ENCODE measurements at regions not wholly inside any gene's neighbourhood (a gene's known extent, or its start where the extent isn't known, plus 50 kb on each side); places are given as distances from the start of the nearest gene placed in this dataset.

DNA sequence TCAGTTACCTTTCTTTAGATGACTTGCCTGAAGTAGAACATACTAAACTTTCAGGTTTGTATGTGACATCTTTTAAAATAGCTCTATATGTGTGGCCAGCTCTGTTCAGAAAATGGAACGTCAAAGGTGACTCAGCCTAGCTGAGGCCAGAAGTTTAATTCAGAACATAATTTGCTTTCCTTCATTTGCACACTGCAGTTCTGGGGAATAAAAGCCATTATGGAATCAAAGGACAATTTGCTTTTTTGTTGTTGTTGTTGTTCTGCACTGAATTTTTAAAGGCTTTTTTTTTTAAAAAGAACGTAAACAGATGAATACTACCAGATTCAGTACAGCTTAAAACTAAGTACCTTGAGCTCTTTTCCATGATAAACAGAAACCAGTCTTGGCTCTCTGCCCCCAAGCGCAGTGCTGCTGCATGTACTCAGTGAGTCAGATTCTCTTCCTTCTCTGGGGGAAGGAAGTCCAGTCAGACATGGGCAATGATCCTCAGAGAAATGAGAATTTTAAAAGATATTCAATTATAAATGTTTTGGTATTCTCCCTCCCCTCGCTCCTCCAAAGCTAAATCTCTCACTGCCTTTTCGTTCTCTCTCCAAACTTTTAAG is 644.2 kb downstream of the NOVA1 start:
- no peak overlapping the region for H3K27ac Mint-ChIP-seq
- H3K36me3 Mint-ChIP-seq (ENCODE audit: low read depth) = no peaks in the 10 kb centered on the region
- H3K9me3 Mint-ChIP-seq = peaks cover 27% of the 10 kb centered on the region
- H3K4me1 Mint-ChIP-seq (ENCODE audit: low read depth) = no peaks in the 10 kb centered on the region
- no peak for DNase-seq
- CTCF ChIA-PET = interaction anchor here (0.7 kb wide), 2 partner anchors 35 to 242 kb away, joined by 3 to 5 read pairs; no protein-coding TSS in a partner anchor
- no peaks in the 10 kb centered on the region for H3K27me3 Mint-ChIP-seq (ENCODE audit: low read depth)
- intact Hi-C loops (cut with micrococcal nuclease) = no loop called here
- H3K4me3 Mint-ChIP-seq = no peak overlapping the region

DNA sequence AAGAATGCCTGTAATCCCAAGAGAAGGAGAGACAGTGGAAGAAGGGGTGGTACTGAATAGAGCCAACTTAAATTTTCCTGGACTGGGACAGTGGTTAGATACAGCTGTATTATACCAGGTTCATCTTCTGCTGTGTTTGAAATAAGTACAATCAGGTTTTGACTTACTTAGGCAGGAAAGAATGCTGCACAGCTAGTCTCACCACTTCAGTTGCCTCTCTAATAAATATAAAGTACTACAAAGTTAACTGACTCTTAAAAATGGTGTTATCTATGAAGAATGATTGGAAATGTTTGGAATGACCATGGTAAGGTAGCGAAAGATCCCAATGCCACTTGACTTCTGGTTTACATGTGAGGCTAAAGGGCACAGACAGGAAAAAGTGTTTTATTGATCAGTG is 652.1 kb downstream of the NOVA1 start:
- CTCF ChIA-PET = no interaction called here
- Mint-ChIP-seq H3K27ac (no peak overlapping the region), H3K27me3 (ENCODE audit: low read depth) (no peaks in the 10 kb centered on the region), H3K4me1 (ENCODE audit: low read depth) (no peaks in the 10 kb centered on the region), H3K36me3 (ENCODE audit: low read depth) (no peaks in the 10 kb centered on the region), H3K9me3 (peaks cover 5% of the 10 kb centered on the region), H3K4me3 (no peak overlapping the region)
- intact Hi-C loops (cut with micrococcal nuclease) = no loop called here
- no peak for DNase-seq

DNA sequence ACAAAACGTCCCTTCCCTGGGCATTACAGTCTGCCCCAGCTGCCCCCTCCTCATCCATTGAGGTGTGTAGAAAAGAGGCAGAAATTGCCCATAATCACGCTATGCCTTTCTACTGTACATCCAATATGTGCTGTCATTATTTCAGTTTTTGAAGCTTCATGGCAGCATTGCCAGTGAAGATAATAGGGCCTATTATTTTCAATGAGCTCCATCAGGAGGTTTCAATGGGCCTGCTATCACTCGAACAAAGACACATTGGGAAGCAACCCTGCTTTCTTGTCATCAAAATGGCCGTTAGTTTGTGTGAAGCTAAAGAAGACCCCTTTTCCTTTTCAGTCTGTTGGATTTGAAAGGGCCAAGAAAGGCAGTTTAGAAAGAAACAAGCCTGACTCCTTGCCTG is 653.8 kb downstream of the NOVA1 start:
- DNase-seq = no peak
- H3K27ac Mint-ChIP-seq = no peak overlapping the region
- peaks cover 3% of the 10 kb centered on the region for H3K9me3 Mint-ChIP-seq

DNA sequence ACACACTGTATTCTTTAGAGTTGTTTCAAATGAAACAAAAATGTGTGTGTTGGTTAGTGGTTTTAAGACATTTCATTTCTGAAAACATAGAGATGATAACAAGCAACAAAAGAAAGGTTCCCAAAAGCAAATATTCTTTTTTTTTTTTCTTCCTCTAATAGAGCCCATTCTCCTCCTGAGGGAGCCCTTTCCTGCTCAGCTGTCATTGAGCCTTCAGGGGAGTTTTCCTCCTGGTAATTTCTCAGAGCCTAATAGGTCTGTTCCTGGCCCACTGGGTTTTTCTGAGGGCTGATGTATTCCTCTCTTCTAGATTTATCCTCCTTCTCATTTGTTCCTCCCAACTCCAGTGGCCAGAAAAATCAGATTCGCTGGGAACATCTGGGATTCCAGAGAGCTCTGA is 654.5 kb downstream of the NOVA1 start:
- Mint-ChIP-seq H3K4me1 (ENCODE audit: low read depth) (no peaks in the 10 kb centered on the region), H3K4me3 (no peak overlapping the region), H3K27ac (no peak overlapping the region), H3K27me3 (ENCODE audit: low read depth) (no peaks in the 10 kb centered on the region), H3K9me3 (peaks cover 1% of the 10 kb centered on the region), H3K36me3 (ENCODE audit: low read depth) (no peaks in the 10 kb centered on the region)
- CTCF ChIA-PET = no interaction called here
- DNase-seq = no peak
- intact Hi-C loops (cut with micrococcal nuclease) = no loop called here

More for the DNA sequence above, 653.8 kb downstream of the NOVA1 start:
- intact Hi-C loops (cut with micrococcal nuclease) = no loop called here
- Mint-ChIP-seq H3K27me3 (ENCODE audit: low read depth) (no peaks in the 10 kb centered on the region), H3K4me1 (ENCODE audit: low read depth) (no peaks in the 10 kb centered on the region), H3K36me3 (ENCODE audit: low read depth) (no peaks in the 10 kb centered on the region), H3K4me3 (no peak overlapping the region)
- CTCF ChIA-PET = no interaction called here

DNA sequence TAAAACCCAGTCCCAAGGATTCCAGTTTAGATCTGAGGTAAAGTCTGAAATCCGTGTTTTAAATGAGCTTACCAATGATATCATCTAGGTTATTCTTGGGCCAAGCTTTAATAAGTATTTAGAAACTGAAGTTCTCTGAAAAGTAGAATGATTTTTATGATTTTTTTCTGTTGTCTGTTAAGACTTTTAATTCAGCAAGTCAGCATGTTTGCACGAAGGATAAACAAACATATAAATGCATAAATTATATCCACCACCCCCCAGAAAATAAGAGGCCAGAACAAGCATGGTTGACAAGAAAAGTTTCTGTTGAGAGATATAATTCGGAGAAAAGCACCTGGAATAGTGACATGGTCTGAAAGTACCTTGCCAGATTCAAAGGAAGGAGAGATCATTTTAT is 655.7 kb downstream of the NOVA1 start:
- Mint-ChIP-seq H3K9me3 (peaks cover 3% of the 10 kb centered on the region), H3K27me3 (ENCODE audit: low read depth) (no peaks in the 10 kb centered on the region), H3K4me3 (no peak overlapping the region), H3K27ac (no peak overlapping the region), H3K4me1 (ENCODE audit: low read depth) (no peaks in the 10 kb centered on the region), H3K36me3 (ENCODE audit: low read depth) (no peaks in the 10 kb centered on the region)
- CTCF ChIA-PET = no interaction called here
- intact Hi-C loops (cut with micrococcal nuclease) = no loop called here
- no peak for DNase-seq

DNA sequence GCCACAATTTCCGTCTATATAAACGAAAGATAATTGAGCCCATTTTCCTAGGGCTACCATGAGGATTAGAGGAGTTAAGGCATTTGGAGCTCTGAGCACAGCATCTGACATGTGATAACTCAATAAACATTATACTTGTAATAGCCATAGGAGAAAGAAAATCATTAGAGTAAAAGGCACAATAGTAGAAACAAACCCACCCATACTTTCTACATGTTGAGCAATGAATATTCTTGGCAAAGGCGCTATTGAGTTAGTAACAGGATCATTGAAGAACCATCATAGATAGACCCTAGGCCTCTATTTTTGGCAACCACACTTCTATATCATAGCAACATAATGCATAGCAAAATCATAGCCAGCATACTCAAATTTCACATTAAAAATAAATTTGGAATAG is 664.1 kb downstream of the NOVA1 start:
- Mint-ChIP-seq H3K9me3 (peaks cover 8% of the 10 kb centered on the region), H3K27me3 (ENCODE audit: low read depth) (no peaks in the 10 kb centered on the region), H3K4me3 (no peak overlapping the region), H3K4me1 (ENCODE audit: low read depth) (no peaks in the 10 kb centered on the region), H3K27ac (no peak overlapping the region), H3K36me3 (ENCODE audit: low read depth) (no peaks in the 10 kb centered on the region)
- no peak for DNase-seq
- CTCF ChIA-PET = no interaction called here
- intact Hi-C loops (cut with micrococcal nuclease) = no loop called here

DNA sequence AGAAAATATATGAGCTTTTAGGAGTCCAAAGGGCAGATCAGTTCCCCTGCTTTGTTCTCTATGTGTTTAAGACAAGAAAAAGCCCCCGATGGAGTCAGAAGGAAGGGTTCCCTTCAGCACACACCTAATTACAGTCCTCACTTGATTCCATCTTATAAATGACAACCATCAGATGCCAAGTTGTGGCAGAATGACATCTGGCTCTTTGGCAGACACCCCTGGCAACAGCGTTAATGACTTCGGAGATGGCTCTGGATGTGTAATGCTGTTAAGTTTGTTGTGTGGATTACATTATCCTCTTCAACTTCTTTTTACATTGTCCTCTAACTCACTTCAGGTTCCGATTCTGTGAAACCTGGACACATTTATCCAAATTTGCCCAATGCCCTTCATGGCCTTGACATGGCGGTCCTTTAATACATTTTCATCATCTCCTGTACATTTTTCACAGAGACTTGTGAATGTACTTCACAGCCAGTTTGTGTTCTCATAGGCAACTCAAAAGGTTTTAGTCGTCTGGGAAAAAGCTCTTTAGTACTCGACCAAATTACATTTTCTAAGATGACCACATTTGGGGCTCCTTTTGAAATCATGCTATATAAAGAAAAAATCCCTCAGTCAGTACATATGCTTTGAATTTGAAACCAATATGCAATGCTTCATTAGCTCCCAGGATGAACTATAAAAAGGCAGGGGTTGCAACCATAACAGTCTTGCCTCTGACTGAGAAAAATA is 667.8 kb downstream of the NOVA1 start:
- intact Hi-C loops (cut with micrococcal nuclease) = no loop called here
- H3K36me3 Mint-ChIP-seq (ENCODE audit: low read depth) = no peaks in the 10 kb centered on the region
- no peak overlapping the region for H3K27ac Mint-ChIP-seq

DNA sequence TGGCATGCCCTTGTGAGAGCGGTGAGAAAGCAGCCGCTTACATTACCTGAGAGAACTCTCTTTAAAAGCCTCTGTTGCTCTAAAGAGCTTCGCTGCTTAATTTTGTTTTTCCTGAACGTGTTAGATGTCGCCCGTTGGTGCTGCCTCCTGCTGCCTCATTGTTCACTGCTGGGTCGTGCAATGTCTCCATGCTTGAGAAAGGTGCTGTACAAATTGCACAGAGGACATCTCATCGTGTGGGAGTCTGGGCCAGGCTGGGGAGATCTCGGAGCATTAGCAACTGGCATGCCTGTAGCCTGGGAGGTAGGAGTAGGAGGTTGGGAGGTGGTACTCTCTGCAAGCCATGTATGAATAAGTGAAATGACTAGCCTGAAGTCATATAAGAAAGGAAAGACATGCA is 686.0 kb downstream of the NOVA1 start:
- DNase-seq = no peak
- no peaks in the 10 kb centered on the region for H3K27me3 Mint-ChIP-seq (ENCODE audit: low read depth)
- H3K9me3 Mint-ChIP-seq = peaks cover 11% of the 10 kb centered on the region
- no peak overlapping the region for H3K27ac Mint-ChIP-seq
- H3K36me3 Mint-ChIP-seq (ENCODE audit: low read depth) = no peaks in the 10 kb centered on the region
- H3K4me1 Mint-ChIP-seq (ENCODE audit: low read depth) = no peaks in the 10 kb centered on the region
- CTCF ChIA-PET = interaction anchor here (0.6 kb wide), 1 partner anchor 532 kb away, joined by 3 read pairs; no protein-coding TSS in a partner anchor
- intact Hi-C loops (cut with micrococcal nuclease) = no loop called here
- no peak overlapping the region for H3K4me3 Mint-ChIP-seq

More for the DNA sequence above, 667.8 kb downstream of the NOVA1 start:
- no peak for DNase-seq
- CTCF ChIA-PET = no interaction called here
- no peaks in the 10 kb centered on the region for H3K27me3 Mint-ChIP-seq (ENCODE audit: low read depth)
- H3K4me1 Mint-ChIP-seq (ENCODE audit: low read depth) = no peaks in the 10 kb centered on the region
- peaks cover 13% of the 10 kb centered on the region for H3K9me3 Mint-ChIP-seq
- H3K4me3 Mint-ChIP-seq = no peak overlapping the region

DNA sequence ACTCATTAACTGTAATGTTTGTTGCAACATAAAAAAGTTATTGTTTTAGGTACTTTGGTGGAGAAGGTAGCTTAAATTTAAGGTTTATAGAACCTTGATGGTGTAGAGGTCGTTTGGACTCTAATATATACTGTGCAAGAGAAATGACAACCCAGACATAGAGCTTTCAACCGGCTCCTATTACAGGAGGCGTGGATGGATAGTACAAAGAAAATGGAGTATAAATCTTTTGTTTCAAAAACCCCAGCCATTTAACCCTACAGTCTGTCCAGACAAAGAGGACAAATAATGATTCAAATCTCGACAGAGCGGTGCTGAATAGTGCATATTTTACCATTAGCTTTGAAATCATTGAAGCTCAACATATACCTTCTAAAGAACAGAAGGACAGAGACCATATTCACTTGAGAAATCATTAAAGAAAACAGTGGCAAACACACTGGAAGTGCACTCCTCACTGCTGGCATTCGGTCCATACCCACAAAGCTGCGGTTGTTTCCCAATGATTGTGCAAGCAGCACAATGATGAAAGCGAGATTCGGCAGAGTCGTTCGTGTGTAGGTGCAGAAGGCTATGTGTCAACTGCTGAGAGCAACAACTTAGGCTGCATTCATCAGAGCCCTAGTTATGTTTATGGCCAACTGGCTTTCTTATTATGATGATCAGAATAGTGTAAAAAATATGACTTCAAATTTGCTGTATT is 688.6 kb downstream of the NOVA1 start:
- CTCF ChIA-PET = no interaction called here
- H3K9me3 Mint-ChIP-seq = peaks cover 11% of the 10 kb centered on the region
- no peaks in the 10 kb centered on the region for H3K27me3 Mint-ChIP-seq (ENCODE audit: low read depth)
- H3K27ac Mint-ChIP-seq = no peak overlapping the region
- no peaks in the 10 kb centered on the region for H3K36me3 Mint-ChIP-seq (ENCODE audit: low read depth)
- no peaks in the 10 kb centered on the region for H3K4me1 Mint-ChIP-seq (ENCODE audit: low read depth)
- intact Hi-C loops (cut with micrococcal nuclease) = no loop called here
- DNase-seq = no peak
- H3K4me3 Mint-ChIP-seq = no peak overlapping the region

DNA sequence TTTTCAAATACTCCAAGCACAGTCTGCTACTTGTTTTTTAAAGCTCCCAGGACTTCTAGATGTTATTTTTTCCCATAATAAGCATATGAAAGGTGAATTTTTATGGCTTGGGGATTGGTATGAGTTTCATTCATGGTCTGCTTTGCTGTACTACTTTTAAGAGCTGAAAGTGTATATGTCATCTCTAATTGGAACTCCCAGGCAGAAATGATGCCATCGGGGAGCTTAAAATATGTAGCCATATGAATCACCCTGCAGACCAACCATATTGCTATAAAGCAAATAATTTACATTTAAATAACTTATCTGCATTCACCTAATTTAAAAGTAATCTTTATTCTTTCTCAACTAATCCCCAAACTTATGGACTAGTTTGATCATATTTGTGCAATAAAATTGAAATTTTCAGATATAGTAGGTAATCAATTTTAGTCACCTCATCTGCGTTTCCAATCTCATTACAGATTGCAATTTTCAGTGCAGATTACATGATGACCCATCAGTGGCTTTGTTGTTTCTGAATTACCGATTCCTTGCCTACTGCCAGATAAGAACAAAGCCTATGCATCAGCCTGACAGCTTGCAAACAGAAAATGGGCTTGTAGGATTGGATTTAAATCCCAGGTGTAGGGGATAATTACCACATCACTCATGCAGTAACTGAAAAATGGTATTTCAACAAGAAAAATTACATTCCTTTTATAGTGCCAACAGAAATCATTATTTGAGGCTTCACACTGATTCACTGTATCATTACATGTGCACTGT is 689.4 kb downstream of the NOVA1 start:
- DNase-seq = no peak
- H3K9me3 Mint-ChIP-seq = peaks cover 11% of the 10 kb centered on the region
- no peak overlapping the region for H3K4me3 Mint-ChIP-seq
- H3K4me1 Mint-ChIP-seq (ENCODE audit: low read depth) = no peaks in the 10 kb centered on the region
- CTCF ChIA-PET = no interaction called here
- intact Hi-C loops (cut with micrococcal nuclease) = no loop called here
- no peak overlapping the region for H3K27ac Mint-ChIP-seq
- H3K27me3 Mint-ChIP-seq (ENCODE audit: low read depth) = no peaks in the 10 kb centered on the region
- no peaks in the 10 kb centered on the region for H3K36me3 Mint-ChIP-seq (ENCODE audit: low read depth)

DNA sequence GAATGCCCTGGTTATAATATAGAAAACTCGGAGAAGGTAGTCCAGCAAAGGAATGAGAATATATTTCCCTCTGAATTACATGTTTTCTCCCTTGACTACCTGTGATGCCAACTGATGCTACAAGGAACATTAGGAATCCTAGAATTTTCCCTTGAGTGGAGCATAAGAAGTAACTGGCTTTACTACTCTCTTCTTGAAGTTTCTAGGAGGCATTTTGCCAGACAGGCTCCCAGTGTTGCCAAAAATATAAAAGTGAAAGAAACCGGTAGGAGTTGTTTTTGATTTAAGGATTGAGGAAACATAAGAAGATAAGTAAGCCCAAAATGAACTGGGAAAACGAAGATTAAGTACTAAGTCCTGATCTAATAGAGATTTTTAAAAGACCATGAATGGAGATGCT is 693.4 kb downstream of the NOVA1 start:
- H3K27me3 Mint-ChIP-seq (ENCODE audit: low read depth) = no peaks in the 10 kb centered on the region
- H3K36me3 Mint-ChIP-seq (ENCODE audit: low read depth) = no peaks in the 10 kb centered on the region
- intact Hi-C loops (cut with micrococcal nuclease) = no loop called here
- CTCF ChIA-PET = no interaction called here
- no peak for DNase-seq
- H3K4me1 Mint-ChIP-seq (ENCODE audit: low read depth) = no peaks in the 10 kb centered on the region
- H3K9me3 Mint-ChIP-seq = peaks cover 9% of the 10 kb centered on the region
- no peak overlapping the region for H3K27ac Mint-ChIP-seq
- no peak overlapping the region for H3K4me3 Mint-ChIP-seq

DNA sequence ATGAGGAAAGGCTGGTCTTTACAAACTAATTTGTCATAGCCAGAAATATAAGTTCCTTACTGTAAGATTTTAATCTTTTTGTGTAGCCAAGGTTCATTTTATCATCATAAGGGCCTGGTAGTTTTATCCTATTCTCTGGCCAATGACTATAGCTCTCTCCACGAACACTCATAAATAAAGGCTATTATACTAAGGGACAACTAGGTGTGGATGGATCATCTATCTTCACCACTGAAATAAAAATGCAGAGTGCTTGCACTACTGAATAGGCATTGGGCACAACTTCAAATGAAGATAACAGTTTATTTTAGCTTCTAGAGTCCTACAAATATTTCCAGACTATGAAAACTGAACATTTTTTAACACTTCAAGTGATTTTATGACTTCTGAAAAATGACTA is 698.6 kb downstream of the NOVA1 start:
- DNase-seq = no peak
- H3K27ac Mint-ChIP-seq = no peak overlapping the region
- no peaks in the 10 kb centered on the region for H3K27me3 Mint-ChIP-seq (ENCODE audit: low read depth)
- CTCF ChIA-PET = no interaction called here
- H3K4me3 Mint-ChIP-seq = no peak overlapping the region
- no peaks in the 10 kb centered on the region for H3K36me3 Mint-ChIP-seq (ENCODE audit: low read depth)
- intact Hi-C loops (cut with micrococcal nuclease) = no loop called here
- H3K4me1 Mint-ChIP-seq (ENCODE audit: low read depth) = no peaks in the 10 kb centered on the region
- peaks cover 5% of the 10 kb centered on the region for H3K9me3 Mint-ChIP-seq

All from activated naive CD4-positive, alpha-beta T cell treated with anti-CD3 and anti-CD28 coated beads for 36 hours (primary cell).